Colonic mucosa (tissue), 4 donors: ENCODE measurements at regions not wholly inside any gene's neighbourhood (a gene's known extent, or its start where the extent isn't known, plus 50 kb on each side); places are given as distances from the start of the nearest gene placed in this dataset.

Source experiments
- DNase-seq: peaks from one replicate; pipeline ENCODE4 v3.0.0-alpha.2; 2020
- H3K27ac ChIP-seq: fragments of 200-600 bp; one replicate; pipeline ENCODE4 v1.8.0; 2021
- H3K27me3 ChIP-seq: fragments of 200-600 bp; one replicate; pipeline ENCODE4 v1.8.0; 2021
- H3K36me3 ChIP-seq: fragments of 200-600 bp; one replicate; pipeline ENCODE4 v1.8.0; 2021
- H3K4me1 ChIP-seq: fragments of 200-600 bp; one replicate; pipeline ENCODE4 v1.8.0; 2021; ENCODE audit warnings: mild to moderate bottlenecking
- H3K4me3 ChIP-seq: fragments of 200-600 bp; one replicate; pipeline ENCODE4 v1.8.0; 2021
- H3K9ac ChIP-seq, 2 donors: one replicate each; pipeline ENCODE4 v1.7.0; 2013; ENCODE audit warnings: control low read depth in 2 of 2, low read depth in 2 of 2, low read length in 2 of 2
- H3K9me3 ChIP-seq: fragments of 200-600 bp; one replicate; pipeline ENCODE4 v1.8.0; 2021
- CTCF ChIP-seq: fragments of 200-600 bp; IDR thresholded peaks from one replicate; pipeline ENCODE4 v1.8.0; 2022; ENCODE audit warnings: antibody characterized with exemption, mild to moderate bottlenecking
- intact Hi-C: fragments of 100-400 bp; cut with DNase I; formaldehyde crosslinking; loops from one replicate; pipeline ENCODE4 v1.14.1; 2022
- donor health status: healthy.
- donor health status: DM: no; HTN: no; CAD: no.
- donor health status: DM: no; HTN: no; CAD: no.

GRCh38 chr10:131403936-131404335 is 92.4 kb upstream of the TCERG1L start:
- TF ChIP-seq CTCF: no peak
- Histone ChIP-seq H3K4me3 (no peak overlapping the region), H3K27me3 (no peaks in the 10 kb centered on the region), H3K4me1 (no peaks in the 10 kb centered on the region), H3K9me3 (no peaks in the 10 kb centered on the region), H3K36me3 (no peaks in the 10 kb centered on the region), H3K9ac (no peak overlapping the region), H3K27ac (no peak overlapping the region)
- DNase-seq: no peak
- intact Hi-C loops: no loop called here

- intact Hi-C loops: no loop called here
Measured at GRCh38 chr10:131404886-131405285, 93.4 kb upstream of the TCERG1L start.

GRCh38 chr10:131406676-131407392 is 95.3 kb upstream of the TCERG1L start:
- no peak for TF ChIP-seq CTCF
- no peaks in the 10 kb centered on the region for H3K36me3 ChIP-seq
- H3K27ac ChIP-seq: no peak overlapping the region
- H3K27me3 ChIP-seq: no peaks in the 10 kb centered on the region
- no peak overlapping the region for H3K9ac ChIP-seq
- intact Hi-C loops: no loop called here
- H3K4me3 ChIP-seq: no peak overlapping the region
- no peaks in the 10 kb centered on the region for H3K9me3 ChIP-seq
- no peaks in the 10 kb centered on the region for H3K4me1 ChIP-seq
- DNase-seq: no peak

More at GRCh38 chr10:131404886-131405285, 93.4 kb upstream of the TCERG1L start:
- no peak for DNase-seq
- Histone ChIP-seq H3K36me3 (no peaks in the 10 kb centered on the region), H3K9ac (no peak overlapping the region), H3K4me3 (no peak overlapping the region), H3K9me3 (no peaks in the 10 kb centered on the region), H3K27me3 (no peaks in the 10 kb centered on the region), H3K27ac (no peak overlapping the region), H3K4me1 (no peaks in the 10 kb centered on the region)
- no peak for TF ChIP-seq CTCF

GRCh38 chr10:131418681-131419080 is 107.2 kb upstream of the TCERG1L start:
- intact Hi-C loops: no loop called here
- no peak for TF ChIP-seq CTCF
- no peaks in the 10 kb centered on the region for H3K9me3 ChIP-seq
- no peaks in the 10 kb centered on the region for H3K27me3 ChIP-seq
- no peaks in the 10 kb centered on the region for H3K36me3 ChIP-seq
- H3K4me3 ChIP-seq: no peak overlapping the region
- no peaks in the 10 kb centered on the region for H3K4me1 ChIP-seq
- DNase-seq: no peak
- H3K27ac ChIP-seq: no peak overlapping the region
- no peak overlapping the region for H3K9ac ChIP-seq

GRCh38 chr10:131419797-131420196 is 108.3 kb upstream of the TCERG1L start:
- no peak for TF ChIP-seq CTCF
- Histone ChIP-seq H3K4me3 (no peak overlapping the region), H3K27ac (no peak overlapping the region), H3K36me3 (no peaks in the 10 kb centered on the region), H3K27me3 (no peaks in the 10 kb centered on the region), H3K9ac (no peak overlapping the region), H3K9me3 (no peaks in the 10 kb centered on the region), H3K4me1 (no peaks in the 10 kb centered on the region)
- intact Hi-C loops: no loop called here
- no peak for DNase-seq
